Fibroblast of skin of abdomen (primary cell): ENCODE measurements at regions not wholly inside any gene's neighbourhood (a gene's known extent, or its start where the extent isn't known, plus 50 kb on each side); places are given as distances from the start of the nearest gene placed in this dataset.
A peak's percentile ranks its signal among the peaks of the same experiment; 100 is the strongest.
"Not testable (repeated sequence)": the region's sequence is repeated elsewhere in the genome, so short reads cannot be mapped to it uniquely, and the experiment has no call there.

Source experiments
- DNase-seq: peaks from one replicate; pipeline ENCODE4 v3.0.0-alpha.2; 2013

- DNase-seq: no peak
Measured at GRCh38 chr6:164359036-164359435, 944.5 kb downstream of the QKI start.

DNA sequence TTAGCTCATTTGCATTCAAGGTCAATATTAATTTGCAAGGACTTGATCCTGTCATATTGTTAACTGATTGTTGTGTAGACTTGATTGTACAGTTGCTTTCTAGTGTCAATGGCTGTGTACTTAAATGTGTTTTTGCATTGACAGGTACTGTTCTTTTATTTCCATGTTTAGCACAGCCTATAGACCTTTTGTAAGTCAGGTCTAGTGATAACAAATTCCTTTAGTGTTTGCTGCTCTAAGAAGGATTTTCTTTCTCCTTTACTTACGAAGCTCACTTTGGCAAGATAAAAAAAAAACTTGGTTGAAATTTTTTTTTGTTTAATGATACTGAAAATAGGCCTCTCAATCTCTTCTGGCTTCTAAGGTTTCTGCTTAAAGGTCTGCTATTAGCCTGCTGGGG, 942.3 kb downstream of the QKI start:
- no peak for DNase-seq

GRCh38 chr6:164347455-164347854, 932.9 kb downstream of the QKI start:
- DNase-seq: no peak

DNA sequence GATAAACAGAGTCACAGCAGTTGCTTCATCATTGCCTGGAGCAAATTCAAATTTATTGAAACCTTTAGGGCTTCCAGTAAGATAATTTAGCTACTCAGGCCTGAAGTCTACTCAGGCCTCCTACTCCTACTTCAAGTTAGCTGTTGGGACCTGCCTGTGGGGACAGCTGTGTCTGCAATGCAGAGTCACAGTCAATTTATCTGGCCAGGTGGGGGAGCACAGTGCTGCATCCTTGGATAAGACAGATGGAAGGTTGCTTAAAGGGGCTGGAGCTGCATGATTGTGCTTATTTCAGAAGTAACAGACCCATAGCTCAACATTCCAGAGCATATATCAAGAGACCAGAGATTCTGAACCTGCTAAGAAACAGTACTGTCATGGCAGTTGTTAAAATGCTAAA, 932.1 kb downstream of the QKI start:
- no peak for DNase-seq

DNA sequence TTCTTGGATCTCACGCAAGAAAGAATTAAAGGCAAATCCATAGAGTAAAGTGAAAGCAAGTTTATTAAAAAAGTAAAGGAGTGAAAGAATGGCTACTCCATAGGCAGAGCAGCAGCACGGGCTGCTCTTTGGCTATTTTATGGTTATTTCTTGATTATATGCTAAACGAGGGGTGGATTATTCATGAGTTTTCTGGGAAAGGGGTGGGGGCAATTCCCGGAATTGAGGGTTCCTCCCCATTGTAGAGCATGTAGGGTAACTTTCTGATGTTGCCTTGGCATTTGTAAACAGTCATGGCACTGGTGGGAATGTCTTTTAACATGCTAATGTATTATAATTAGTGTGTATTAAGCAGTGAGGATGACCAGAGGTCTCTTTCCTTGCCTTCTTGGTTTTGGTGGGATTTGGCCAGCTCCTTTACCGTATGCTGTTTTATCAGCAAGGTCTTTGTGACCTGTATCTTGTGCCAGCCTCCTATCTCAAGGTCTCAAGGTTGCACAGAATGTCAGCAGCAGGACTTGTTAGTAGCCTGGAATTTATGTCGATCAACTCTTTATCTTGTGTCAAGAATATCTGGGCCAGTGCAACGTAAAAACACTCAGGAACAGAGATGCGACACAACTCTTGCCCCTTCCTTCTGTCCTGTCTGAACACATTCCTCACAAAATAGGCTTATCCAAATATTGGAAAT, 931.4 kb downstream of the QKI start:
- DNase-seq: no peak

- no peak for DNase-seq
Measured at GRCh38 chr6:164345327-164345726, 930.8 kb downstream of the QKI start.

- no peak for DNase-seq
Measured at GRCh38 chr6:164344801-164345291, 930.3 kb downstream of the QKI start.

DNA sequence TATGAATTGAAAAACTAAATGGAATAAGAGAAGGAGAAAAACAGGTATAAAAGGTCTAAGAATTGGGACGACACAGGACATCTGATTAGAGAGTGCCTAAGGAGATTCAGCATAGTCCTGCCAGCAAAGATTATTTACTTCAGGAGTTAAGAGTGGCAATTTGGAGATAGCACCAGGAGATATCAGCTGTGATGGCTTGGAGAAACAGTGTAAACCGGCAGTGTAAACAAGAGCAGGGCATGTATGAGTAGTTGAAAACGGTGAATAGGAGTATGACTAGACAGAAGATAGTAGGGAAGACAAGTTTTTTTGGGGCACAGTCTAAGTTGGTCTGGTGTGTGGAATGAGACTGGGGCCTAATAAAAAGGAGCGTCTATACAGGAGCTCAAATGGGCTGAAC, 924.9 kb downstream of the QKI start:
- DNase-seq: not testable (repeated sequence)

DNA sequence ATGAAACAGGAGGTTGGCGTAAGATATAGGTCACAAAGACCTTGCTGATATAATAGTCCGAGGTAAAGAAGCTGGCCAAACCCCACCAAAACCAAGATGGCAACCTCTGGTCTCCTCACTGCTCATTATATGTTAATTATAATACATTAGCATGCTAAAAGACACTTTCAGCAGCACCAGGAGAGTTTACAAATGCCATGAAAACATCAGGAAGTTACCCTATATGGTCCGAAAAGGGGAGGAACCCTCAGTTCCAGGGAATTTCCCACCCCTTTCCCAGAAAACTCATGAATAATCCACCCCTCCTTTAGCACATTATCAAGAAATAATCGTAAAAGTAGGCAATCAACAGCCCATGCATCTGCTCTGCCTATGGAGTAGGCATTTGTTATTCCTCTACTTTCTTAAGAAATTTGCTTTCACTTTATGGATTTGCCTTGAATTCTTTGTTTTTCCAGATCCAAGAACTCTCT, 923.4 kb downstream of the QKI start:
- DNase-seq: no peak

GRCh38 chr6:164337024-164337924, 922.8 kb downstream of the QKI start:
- DNase-seq: no peak

GRCh38 chr6:164336455-164336854, 921.9 kb downstream of the QKI start:
- no peak for DNase-seq

DNA sequence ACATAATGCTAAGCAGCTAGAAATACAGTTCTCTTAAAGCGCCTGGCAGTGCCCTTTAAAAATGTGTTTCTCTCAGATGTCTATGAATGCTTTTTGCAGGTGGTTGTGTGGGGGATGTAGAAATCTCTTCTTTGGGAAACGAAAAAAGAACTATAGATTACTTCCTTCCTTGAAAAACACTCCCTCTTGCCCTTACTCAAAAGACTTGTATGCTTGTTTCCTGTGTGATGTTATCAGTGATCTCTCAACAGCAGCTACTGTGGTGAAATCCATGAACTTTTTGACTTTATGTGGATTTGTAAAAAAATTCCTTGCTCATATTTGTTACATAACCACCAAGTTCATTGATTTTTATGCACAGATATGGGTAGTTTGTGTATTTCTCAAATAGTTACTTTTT, 916.5 kb downstream of the QKI start:
- DNase-seq: no peak

- DNase-seq: no peak
Measured at GRCh38 chr6:164325168-164325567, 910.6 kb downstream of the QKI start.

- peak; percentile 72 for DNase-seq
Measured at GRCh38 chr6:164322533-164322932, 908.0 kb downstream of the QKI start.

- DNase-seq: no peak
Measured at GRCh38 chr6:164321297-164321696, 906.8 kb downstream of the QKI start.

DNA sequence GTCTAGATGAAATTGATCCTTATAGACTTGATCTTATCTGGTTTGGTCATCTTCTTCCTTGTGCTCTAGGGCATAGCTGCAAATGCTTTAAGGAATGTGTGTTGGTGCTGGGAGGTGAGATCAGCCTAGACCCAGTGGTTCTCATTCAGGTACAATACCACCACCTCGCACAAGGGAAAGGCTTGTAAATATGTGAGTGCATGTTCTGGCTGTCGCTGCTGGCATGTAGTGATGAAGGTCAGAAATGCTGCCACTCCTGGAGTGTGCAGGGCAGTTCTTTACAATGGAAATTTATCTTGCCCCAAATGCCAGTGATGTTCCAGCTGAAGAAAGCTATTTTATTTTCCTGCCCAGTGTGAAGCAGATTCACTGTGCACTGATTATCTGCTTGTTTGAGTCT, 900.9 kb downstream of the QKI start:
- DNase-seq: no peak

GRCh38 chr6:164308339-164308738, 893.8 kb downstream of the QKI start:
- no peak for DNase-seq

DNA sequence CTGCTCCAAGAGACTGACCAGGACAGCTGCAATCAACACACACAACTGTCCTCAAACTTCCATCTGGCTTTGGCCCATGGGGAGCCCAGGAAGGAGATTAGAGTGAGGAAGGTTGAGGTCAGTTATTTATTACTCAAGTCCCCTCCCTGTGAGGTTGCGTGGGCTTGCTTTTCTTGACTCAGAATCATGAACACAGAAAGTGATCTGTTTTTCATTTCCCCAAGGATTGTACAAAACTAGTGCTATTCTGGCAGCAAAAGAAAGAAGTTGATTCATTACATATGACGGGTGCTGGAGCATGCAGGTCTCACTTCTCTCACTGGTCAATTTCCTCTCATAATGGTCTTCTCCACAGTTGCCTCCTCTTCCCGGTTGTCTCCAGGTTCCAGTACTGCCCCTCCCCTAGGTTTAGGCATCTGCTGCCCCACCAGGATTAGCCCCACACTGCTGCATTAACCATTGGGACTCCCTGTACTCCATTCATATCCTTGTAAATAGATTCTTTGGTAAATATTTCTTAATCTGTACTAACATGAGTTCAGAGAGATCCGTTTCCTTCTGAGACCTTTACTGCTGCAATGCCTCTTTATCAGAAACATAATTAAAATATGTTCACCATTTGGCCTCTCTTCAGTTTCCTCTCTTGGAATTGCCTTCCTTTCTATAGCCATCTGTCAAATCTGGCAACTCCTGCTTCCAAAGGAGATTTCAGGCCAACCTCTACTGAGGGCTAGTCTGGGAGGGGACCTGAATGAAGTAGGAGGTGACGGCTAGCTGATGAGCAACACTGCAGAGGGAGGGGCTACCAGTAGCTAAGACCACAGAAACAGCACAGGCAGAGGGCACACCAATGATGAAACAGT, 888.8 kb downstream of the QKI start:
- peak; percentile 51 for DNase-seq

- DNase-seq: peak; percentile 23
Measured at GRCh38 chr6:164296411-164296810, 881.9 kb downstream of the QKI start.

- no peak for DNase-seq
Measured at GRCh38 chr6:164294047-164294784, 879.7 kb downstream of the QKI start.

GRCh38 chr6:164291224-164291623, 876.7 kb downstream of the QKI start:
- DNase-seq: no peak

DNA sequence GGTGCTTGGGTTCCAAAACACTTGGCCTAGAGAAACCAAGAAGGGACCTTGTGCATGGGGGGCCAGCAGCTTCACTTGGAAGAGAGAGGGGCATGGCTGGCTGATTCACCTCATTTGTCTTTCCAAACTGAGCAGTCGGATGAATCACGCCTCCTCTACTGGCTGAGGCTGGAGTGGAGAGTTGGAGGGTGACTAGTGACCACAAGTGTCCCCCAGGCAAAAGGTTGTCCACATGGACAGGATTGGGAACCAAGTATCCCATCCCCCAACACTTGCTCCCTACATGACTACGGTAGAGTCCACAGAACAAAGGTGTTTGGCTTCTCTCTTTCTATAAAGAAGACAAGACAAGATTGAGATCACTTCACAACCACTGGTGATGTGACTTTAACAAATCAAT, 875.6 kb downstream of the QKI start:
- no peak for DNase-seq
